Sigmoid colon (tissue), 6 donors: ENCODE measurements at regions not wholly inside any gene's neighbourhood (a gene's known extent, or its start where the extent isn't known, plus 50 kb on each side); places are given as distances from the start of the nearest gene placed in this dataset.
"Not testable (repeated sequence)": the region's sequence is repeated elsewhere in the genome, so short reads cannot be mapped to it uniquely, and the experiment has no call there.

Experiments
- DNase-seq: peaks from one replicate; pipeline ENCODE4 v3.0.0-alpha.2; 2019
- H3K27ac ChIP-seq, 4 donors: fragments of 200-600 bp; sonication (generic); one replicate each; pipeline ENCODE4 v1.5.1; 2016 to 2019; ENCODE audit warnings: mild to moderate bottlenecking in 1 of 4
- H3K27me3 ChIP-seq, 3 donors: fragments of 200-600 bp; sonication (generic); one replicate each; pipeline ENCODE4 v1.5.1; 2019; ENCODE audit warnings: mild to moderate bottlenecking in 1 of 3
- H3K36me3 ChIP-seq, 4 donors: fragments of 200-600 bp; sonication (generic); one replicate each; pipeline ENCODE4 v1.5.1; 2016 to 2019
- H3K4me1 ChIP-seq, 4 donors: fragments of 200-600 bp; sonication (generic); one replicate each; pipeline ENCODE4 v1.5.1; 2017 to 2019
- H3K4me3 ChIP-seq, 4 donors: fragments of 200-600 bp; sonication (generic); one replicate each; pipeline ENCODE4 v1.5.1; 2017 to 2019; ENCODE audit warnings: mild to moderate bottlenecking in 2 of 4, moderate library complexity in 1 of 4
- H3K9me3 ChIP-seq, 4 donors: fragments of 200-600 bp in 3 of 4; sonication (generic) in 3 of 4; one replicate each; pipeline versions ENCODE4 v1.5.1 to v1.6.1; 2013 to 2019
- CTCF ChIP-seq, 4 experiments: fragments of 450-650 bp in 3 of 4; fragments of 200-600 bp in 1 of 4; IDR thresholded peaks; one replicate each; pipeline ENCODE4 v1.5.1; 2016 to 2019; ENCODE audit warnings: antibody characterized with exemption in 4 of 4, mild to moderate bottlenecking in 3 of 4, moderate library complexity in 2 of 4
- EP300 ChIP-seq, 4 donors: sonication (generic); formaldehyde crosslinking; IDR thresholded peaks; one replicate each; pipeline ENCODE4 v1.6.1; 2017; ENCODE audit warnings: antibody characterized with exemption in 4 of 4
- POLR2A ChIP-seq, 2 donors: fragments of 450-650 bp; IDR thresholded peaks; one replicate each; pipeline ENCODE4 v1.6.1; 2016; ENCODE audit warnings: antibody characterized with exemption in 2 of 2, mild to moderate bottlenecking in 2 of 2, moderate library complexity in 2 of 2
- POLR2AphosphoS5 ChIP-seq, 4 donors: sonication (generic); formaldehyde crosslinking; IDR thresholded peaks; one replicate each; pipeline ENCODE4 v1.6.1; 2017; ENCODE audit warnings: antibody characterized with exemption in 4 of 4
- WGBS, 2 donors: extraction: QIAGEN DNeasy Blood & Tissue Kit; methylation state at CpG; one replicate each; pipeline ENCODE4 v1.1.7; 2013; 5-methylcytosine and 5-hydroxymethylcytosine counted together
- intact Hi-C: fragments of 100-400 bp; cut with DNase I; formaldehyde crosslinking; loops from one replicate; pipeline ENCODE4 v1.15.1; 2023
- donor health status: healthy with polysubstance abuse.
- donor health status: healthy.

GRCh38 chr14:48709277-48709785 lies 876.8 kb downstream of the RPS29 start:
- TF ChIP-seq EP300 (IDR thresholded peaks at IDR 0.05) = no peak
- TF ChIP-seq CTCF (IDR thresholded peaks at IDR 0.05) = no peak
- TF ChIP-seq POLR2A (IDR thresholded peaks at IDR 0.05) = no peak
- TF ChIP-seq POLR2AphosphoS5 (IDR thresholded peaks at IDR 0.05) = no peak
- H3K9me3 ChIP-seq = no peaks in the 10 kb centered on the region
- intact Hi-C loops = no loop called here
- H3K27ac ChIP-seq = no peak overlapping the region
- H3K36me3 ChIP-seq = no peaks in the 10 kb centered on the region
- no peak overlapping the region for H3K4me3 ChIP-seq
- H3K27me3 ChIP-seq = no peaks in the 10 kb centered on the region
- no peak for DNase-seq
- WGBS, 2 donors = 89 to 97% methylated on average over 1 of the region's 1 CpG
- H3K4me1 ChIP-seq = peaks cover 0 to 2% (median 0%) of the 10 kb centered on the region in 4 donors

DNA sequence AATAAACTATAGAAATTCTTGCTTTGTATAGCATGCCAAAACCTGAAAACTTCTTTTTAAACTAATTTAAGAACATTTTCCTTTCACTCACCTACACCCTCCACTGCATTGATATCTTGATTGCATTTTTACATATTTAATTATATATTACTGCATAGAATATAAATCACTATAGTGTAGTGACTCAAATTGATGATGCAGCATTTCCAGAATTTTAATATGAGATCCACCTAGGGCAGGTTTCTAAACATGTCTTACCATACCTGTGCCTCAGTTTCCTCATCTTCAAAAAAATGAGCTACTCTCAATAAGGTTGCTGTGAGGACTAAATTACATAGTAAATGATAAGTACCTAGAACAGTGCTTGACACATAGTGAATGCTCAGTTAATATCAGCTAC lies 881.5 kb downstream of the RPS29 start:
- TF ChIP-seq CTCF (IDR thresholded peaks at IDR 0.05) (no peak), POLR2AphosphoS5 (IDR thresholded peaks at IDR 0.05) (no peak), EP300 (IDR thresholded peaks at IDR 0.05) (no peak)
- Histone ChIP-seq H3K4me1 (peaks cover 0 to 10% (median 0%) of the 10 kb centered on the region in 4 donors), H3K27ac (no peak overlapping the region), H3K27me3 (no peaks in the 10 kb centered on the region), H3K4me3 (no peak overlapping the region), H3K9me3 (no peaks in the 10 kb centered on the region), H3K36me3 (no peaks in the 10 kb centered on the region)
- intact Hi-C loops = no loop called here
- DNase-seq = no peak

GRCh38 chr14:48703728-48704467 lies 882.3 kb downstream of the RPS29 start:
- no peaks in the 10 kb centered on the region for H3K9me3 ChIP-seq
- no peaks in the 10 kb centered on the region for H3K36me3 ChIP-seq
- WGBS, 2 donors = 31 to 40% methylated on average over 2 of the region's 2 CpGs
- no peak for TF ChIP-seq POLR2AphosphoS5 (IDR thresholded peaks at IDR 0.05)
- TF ChIP-seq EP300 (IDR thresholded peaks at IDR 0.05) = no peak
- no peak for TF ChIP-seq CTCF (IDR thresholded peaks at IDR 0.05)
- TF ChIP-seq POLR2A (IDR thresholded peaks at IDR 0.05) = no peak
- no peaks in the 10 kb centered on the region for H3K27me3 ChIP-seq
- DNase-seq = no peak
- H3K27ac ChIP-seq = no peak overlapping the region
- peaks cover 0 to 10% (median 0%) of the 10 kb centered on the region in 4 donors for H3K4me1 ChIP-seq
- intact Hi-C loops = no loop called here
- no peak overlapping the region for H3K4me3 ChIP-seq

DNA sequence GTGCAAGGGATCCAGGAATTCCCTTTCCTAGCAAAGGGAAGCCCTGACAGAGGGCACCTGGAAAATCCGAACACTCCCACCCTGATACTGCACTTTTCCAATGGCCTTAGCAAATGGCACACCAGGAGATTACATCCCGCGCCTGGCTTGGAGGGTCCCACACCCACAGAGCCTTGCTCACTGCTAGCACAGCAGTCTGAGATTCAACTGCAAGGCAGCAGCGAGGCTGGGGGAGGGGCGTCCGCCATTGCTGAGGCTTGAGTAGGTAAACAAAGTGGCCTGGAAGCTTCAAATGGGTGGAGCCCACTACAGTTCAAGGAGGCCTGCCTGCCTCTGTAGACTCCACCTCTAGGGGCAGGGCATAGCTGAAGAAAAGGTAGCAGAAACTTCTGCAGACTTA lies 888.8 kb downstream of the RPS29 start:
- H3K36me3 ChIP-seq, H3K27me3 ChIP-seq, H3K9me3 ChIP-seq, intact Hi-C loops, H3K4me3 ChIP-seq, H3K4me1 ChIP-seq, H3K27ac ChIP-seq, DNase-seq: not testable (repeated sequence)
- WGBS, 2 donors = 93 to 95% methylated on average over 6 of the region's 6 CpGs

GRCh38 chr14:48693793-48694192 lies 892.4 kb downstream of the RPS29 start:
- no peak for DNase-seq

More at GRCh38 chr14:48693793-48694192, 892.4 kb downstream of the RPS29 start:
- no peaks in the 10 kb centered on the region for H3K27me3 ChIP-seq
- H3K36me3 ChIP-seq = no peaks in the 10 kb centered on the region
- 42 to 44% methylated on average over 1 of the region's 1 CpG for WGBS, 2 donors
- no peaks in the 10 kb centered on the region for H3K9me3 ChIP-seq
- no peak overlapping the region for H3K27ac ChIP-seq
- intact Hi-C loops = no loop called here
- H3K4me1 ChIP-seq = no peaks in the 10 kb centered on the region
- TF ChIP-seq EP300 (IDR thresholded peaks at IDR 0.05) = no peak
- no peak for TF ChIP-seq POLR2AphosphoS5 (IDR thresholded peaks at IDR 0.05)
- TF ChIP-seq CTCF (IDR thresholded peaks at IDR 0.05) = no peak
- no peak for TF ChIP-seq POLR2A (IDR thresholded peaks at IDR 0.05)
- H3K4me3 ChIP-seq = no peak overlapping the region
